GM23338 (cell line): ENCODE measurements at regions not wholly inside any gene's neighbourhood (a gene's known extent, or its start where the extent isn't known, plus 50 kb on each side); places are given as distances from the start of the nearest gene placed in this dataset.

ENCODE experiments used
- ATAC-seq: fragments of 200-7000 bp; cut with Tn5 transposase; 3 replicates; pipeline ENCODE4 v1.9.1; 2020
- DNase-seq: peaks from one replicate; pipeline ENCODE4 v3.0.0-alpha.2; 2015; ENCODE audit warnings: low spot score
- H2AFZ ChIP-seq: fragments of 200-600 bp; sonication (generic); 2 replicates; pipeline ENCODE4 v1.8.0; 2016; ENCODE audit warnings: antibody characterized with exemption, mild to moderate bottlenecking, moderate library complexity
- H3F3A ChIP-seq: fragments of 200-600 bp; sonication (generic); replicated peaks from 2 replicates; pipeline ENCODE4 v1.8.0; 2017; ENCODE audit warnings: antibody characterized with exemption, mixed run types, low read depth
- H3K27ac ChIP-seq: fragments of 200-600 bp; sonication (generic); 2 replicates; pipeline ENCODE4 v1.6.1; 2016; ENCODE audit warnings: low read depth
- H3K27me3 ChIP-seq: fragments of 200-600 bp; sonication (generic); 2 replicates; pipeline ENCODE4 v1.8.0; 2016; ENCODE audit warnings: mild to moderate bottlenecking, mixed run types, moderate library complexity; ENCODE audit not compliant: insufficient read depth
- H3K36me3 ChIP-seq: fragments of 200-600 bp; sonication (generic); 2 replicates; pipeline ENCODE4 v1.8.0; 2016; ENCODE audit warnings: mild to moderate bottlenecking; ENCODE audit not compliant: insufficient read depth
- H3K4me1 ChIP-seq: fragments of 200-600 bp; sonication (generic); 2 replicates; pipeline ENCODE4 v1.8.0; 2016; ENCODE audit warnings: mild to moderate bottlenecking, moderate library complexity; ENCODE audit not compliant: insufficient read depth
- H3K4me2 ChIP-seq: fragments of 200-600 bp; sonication (generic); 2 replicates; pipeline ENCODE4 v1.7.1; 2017; ENCODE audit warnings: mixed run types
- H3K4me3 ChIP-seq: fragments of 200-600 bp; sonication (generic); 2 replicates; pipeline ENCODE4 v1.6.1; 2016; ENCODE audit warnings: mixed run types
- H3K79me2 ChIP-seq: fragments of 200-600 bp; sonication (generic); replicated peaks from 2 replicates; pipeline ENCODE4 v1.8.0; 2017; ENCODE audit warnings: mild to moderate bottlenecking; ENCODE audit not compliant: insufficient read depth
- H3K9me2 ChIP-seq: fragments of 200-600 bp; sonication (generic); 2 replicates; pipeline ENCODE4 v1.8.0; 2017; ENCODE audit not compliant: insufficient read depth
- H4K20me1 ChIP-seq: fragments of 200-600 bp; sonication (generic); replicated peaks from 2 replicates; pipeline ENCODE4 v1.8.0; 2017; ENCODE audit warnings: mild to moderate bottlenecking; ENCODE audit not compliant: insufficient read depth
- H3K27ac Mint-ChIP-seq: 2 replicates; pipeline ENCODE4 v1.8.0; 2020; ENCODE audit warnings: inconsistent platforms, mild to moderate bottlenecking, moderate library complexity, mixed read lengths
- H3K27me3 Mint-ChIP-seq: 3 replicates; pipeline ENCODE4 v1.8.0; 2022; ENCODE audit warnings: low read depth, mild to moderate bottlenecking, moderate library complexity, mixed read lengths, inconsistent platforms; ENCODE audit not compliant: insufficient read depth, poor library complexity
- H3K36me3 Mint-ChIP-seq: 3 replicates; pipeline ENCODE4 v1.8.0; 2021; ENCODE audit warnings: low read depth, mild to moderate bottlenecking, inconsistent platforms, moderate library complexity, mixed read lengths
- H3K4me1 Mint-ChIP-seq: 3 replicates; pipeline ENCODE4 v1.8.0; 2020; ENCODE audit warnings: mild to moderate bottlenecking, inconsistent platforms, mixed read lengths
- H3K4me3 Mint-ChIP-seq: 3 replicates; pipeline ENCODE4 v1.8.0; 2021; ENCODE audit warnings: moderate library complexity, mild to moderate bottlenecking, inconsistent platforms, mixed read lengths
- H3K9me3 Mint-ChIP-seq: 3 replicates; pipeline ENCODE4 v1.8.0; 2020; ENCODE audit warnings: moderate library complexity, mild to moderate bottlenecking, inconsistent platforms, mixed read lengths
- CREB1 ChIP-seq: fragments of 250-450 bp; sonication (Bioruptor Pico); IDR thresholded peaks from 2 replicates; pipeline ENCODE4 v1.5.0; 2020; ENCODE audit warnings: low read depth, mild to moderate bottlenecking, moderate library complexity
- ETS1 ChIP-seq: IDR thresholded peaks from 2 replicates; pipeline ENCODE4 v1.6.1; 2016; ENCODE audit warnings: antibody characterized with exemption
- EZH2phosphoT487 ChIP-seq: fragments of 200-600 bp; sonication (generic); IDR thresholded peaks from one replicate; pipeline ENCODE4 v1.8.1; 2018; ENCODE audit warnings: antibody characterized with exemption; ENCODE audit not compliant: unreplicated experiment
- JUNB ChIP-seq: IDR thresholded peaks from one replicate; pipeline ENCODE4 v1.6.1; 2016; ENCODE audit warnings: antibody characterized with exemption; ENCODE audit not compliant: unreplicated experiment
- NANOG ChIP-seq: IDR thresholded peaks from 2 replicates; pipeline ENCODE4 v1.6.1; 2016; ENCODE audit warnings: antibody characterized with exemption, borderline replicate concordance
- POLR2AphosphoS5 ChIP-seq: IDR thresholded peaks from 2 replicates; pipeline ENCODE4 v1.6.1; 2016; ENCODE audit warnings: antibody characterized with exemption, low read depth
- REST ChIP-seq: IDR thresholded peaks from one replicate; pipeline ENCODE4 v1.6.1; 2018; ENCODE audit warnings: antibody characterized with exemption; ENCODE audit not compliant: unreplicated experiment
- STAT1 ChIP-seq: IDR thresholded peaks from one replicate; pipeline ENCODE4 v1.6.1; 2016; ENCODE audit warnings: antibody characterized with exemption; ENCODE audit not compliant: unreplicated experiment
- ZNF331 ChIP-seq: fragments of 250-450 bp; sonication (Bioruptor Pico); IDR thresholded peaks from 2 replicates; pipeline ENCODE4 v1.5.0; 2020; ENCODE audit warnings: low read depth, mild to moderate bottlenecking, moderate library complexity

GRCh38 chr1:60850084-60850483 lies 232.3 kb upstream of the NFIA start:
- Mint-ChIP-seq H3K4me1 (peaks cover 20% of the 10 kb centered on the region), H3K9me3 (peaks cover 28% of the 10 kb centered on the region), H3K36me3 (peaks cover 24% of the 10 kb centered on the region), H3K27me3 (peaks cover 9% of the 10 kb centered on the region), H3K4me3 (no peak overlapping the region), H3K27ac (peak overlapping the region; percentile 26; the same call in 1 of the 2 replicates)
- ATAC-seq (no peak), DNase-seq (no peak)
- peak overlapping the region; percentile 6; the same call in 1 of the 2 replicates for H3K27ac ChIP-seq
- H3K4me3 ChIP-seq = no peak overlapping the region
- H4K20me1 ChIP-seq = no peaks in the 10 kb centered on the region
- no peaks in the 10 kb centered on the region for H3K79me2 ChIP-seq
- no peaks in the 10 kb centered on the region for H3F3A ChIP-seq
- H3K36me3 ChIP-seq = no peaks in the 10 kb centered on the region
- no peak for TF ChIP-seq ZNF331 (CRISPR knock-in tag)
- no peak for TF ChIP-seq CREB1 (CRISPR knock-in tag)
- TF ChIP-seq NANOG = no peak
- no peak for TF ChIP-seq EZH2phosphoT487
- TF ChIP-seq STAT1 = no peak
- no peak for TF ChIP-seq JUNB
- no peak for TF ChIP-seq REST
- TF ChIP-seq POLR2AphosphoS5 = no peak
- TF ChIP-seq ETS1 = no peak
- peaks cover 17% of the 10 kb centered on the region for H3K4me1 ChIP-seq
- no peak overlapping the region for H2AFZ ChIP-seq
- H3K9me2 ChIP-seq = no peaks in the 10 kb centered on the region
- H3K27me3 ChIP-seq = no peaks in the 10 kb centered on the region
- H3K4me2 ChIP-seq = no peak overlapping the region

- Histone ChIP-seq H3K27ac (peak overlapping the region; percentile 82), H3K4me2 (peak overlapping the region; percentile 10; the same call in 1 of the 2 replicates), H3K4me3 (peak overlapping the region; percentile 4; the same call in 1 of the 2 replicates), H3K36me3 (no peaks in the 10 kb centered on the region), H3F3A (no peaks in the 10 kb centered on the region), H3K4me1 (peaks cover 17% of the 10 kb centered on the region), H2AFZ (no peak overlapping the region), H4K20me1 (no peaks in the 10 kb centered on the region), H3K79me2 (no peaks in the 10 kb centered on the region), H3K9me2 (no peaks in the 10 kb centered on the region), H3K27me3 (no peaks in the 10 kb centered on the region)
- Mint-ChIP-seq H3K36me3 (peaks cover 31% of the 10 kb centered on the region), H3K4me1 (peaks cover 20% of the 10 kb centered on the region), H3K4me3 (no peak overlapping the region), H3K27ac (peak overlapping the region; percentile 80), H3K27me3 (peaks cover 9% of the 10 kb centered on the region), H3K9me3 (peaks cover 34% of the 10 kb centered on the region)
- DNase-seq (peak; percentile 72), ATAC-seq (peak; percentile 75)
- no peak for TF ChIP-seq ETS1
- TF ChIP-seq NANOG = peak; percentile 90
These were observed 233.0 kb upstream of the NFIA start for GRCh38 chr1:60849401-60849800.
